Testis (tissue), 2 donors: ENCODE measurements at regions not wholly inside any gene's neighbourhood (a gene's known extent, or its start where the extent isn't known, plus 50 kb on each side); places are given as distances from the start of the nearest gene placed in this dataset.

Source experiments
- DNase-seq: peaks from one replicate; pipeline ENCODE4 v3.0.0-alpha.2; 2019
- H3K27ac ChIP-seq, 2 donors: fragments of 200-600 bp; sonication (generic); one replicate each; pipeline ENCODE4 v1.5.1; 2019
- H3K27me3 ChIP-seq: fragments of 200-600 bp; sonication (generic); one replicate; pipeline ENCODE4 v1.5.1; 2019
- H3K36me3 ChIP-seq: fragments of 200-600 bp; sonication (generic); one replicate; pipeline ENCODE4 v1.5.1; 2017; ENCODE audit warnings: low read depth; ENCODE audit errors: missing control alignments
- H3K4me1 ChIP-seq: fragments of 200-600 bp; sonication (generic); one replicate; pipeline ENCODE4 v1.5.1; 2019
- H3K4me3 ChIP-seq, 2 donors: fragments of 200-600 bp; sonication (generic); one replicate each; pipeline ENCODE4 v1.5.1; 2017 to 2019
- H3K9me3 ChIP-seq: fragments of 200-600 bp; sonication (generic); one replicate; pipeline ENCODE4 v1.5.1; 2017
- CTCF ChIP-seq, 3 experiments: fragments of 450-650 bp in 2 of 3; fragments of 200-600 bp in 1 of 3; sonication (generic) in 1 of 3; IDR thresholded peaks; one replicate each; pipeline ENCODE4 v1.5.1; 2016 to 2019; ENCODE audit warnings: antibody characterized with exemption in 3 of 3, mild to moderate bottlenecking in 2 of 3, moderate library complexity in 1 of 3
- POLR2A ChIP-seq: fragments of 450-650 bp; IDR thresholded peaks from one replicate; pipeline ENCODE4 v1.6.1; 2017; ENCODE audit warnings: antibody characterized with exemption, mild to moderate bottlenecking, moderate library complexity
- WGBS, 2 donors: methylation state at CpG; one replicate each; pipeline ENCODE4 v1.1.5; 2018; 5-methylcytosine and 5-hydroxymethylcytosine counted together
- intact Hi-C: fragments of 100-400 bp; cut with DNase I; formaldehyde crosslinking; loops from one replicate; pipeline ENCODE4 v1.15.1; 2023; ENCODE audit warnings: low total_unique reads

- 65 to 69% methylated on average over 7 of the region's 7 CpGs for WGBS, 2 donors
- H3K27ac ChIP-seq = no peak overlapping the region
- no peaks in the 10 kb centered on the region for H3K27me3 ChIP-seq
- no peaks in the 10 kb centered on the region for H3K36me3 ChIP-seq
- DNase-seq = no peak
- no peaks in the 10 kb centered on the region for H3K9me3 ChIP-seq
- intact Hi-C loops = no loop called here
- H3K4me3 ChIP-seq = no peak overlapping the region
- TF ChIP-seq CTCF (IDR thresholded peaks at IDR 0.05) (no peak), POLR2A (no peak)
- no peaks in the 10 kb centered on the region for H3K4me1 ChIP-seq
Measured at GRCh38 chr16:79826732-79827475, 226.4 kb upstream of the MAF start.

GRCh38 chr16:79825002-79825401 is 224.5 kb upstream of the MAF start:
- intact Hi-C loops = no loop called here
- DNase-seq = no peak
- no peak overlapping the region for H3K27ac ChIP-seq
- H3K9me3 ChIP-seq = no peaks in the 10 kb centered on the region
- no peaks in the 10 kb centered on the region for H3K27me3 ChIP-seq
- TF ChIP-seq CTCF (IDR thresholded peaks at IDR 0.05) = no peak
- TF ChIP-seq POLR2A = no peak
- H3K36me3 ChIP-seq = no peaks in the 10 kb centered on the region
- no peak overlapping the region for H3K4me3 ChIP-seq
- no peaks in the 10 kb centered on the region for H3K4me1 ChIP-seq
- 88 to 92% methylated on average over 1 of the region's 1 CpG for WGBS, 2 donors

- no peak overlapping the region for H3K27ac ChIP-seq
- no peaks in the 10 kb centered on the region for H3K36me3 ChIP-seq
- no peaks in the 10 kb centered on the region for H3K27me3 ChIP-seq
- H3K9me3 ChIP-seq = no peaks in the 10 kb centered on the region
- 73 to 78% methylated on average over 2 of the region's 2 CpGs for WGBS, 2 donors
- intact Hi-C loops = no loop called here
- H3K4me1 ChIP-seq = no peaks in the 10 kb centered on the region
- no peak for TF ChIP-seq CTCF (IDR thresholded peaks at IDR 0.05)
- TF ChIP-seq POLR2A = no peak
- H3K4me3 ChIP-seq = no peak overlapping the region
- DNase-seq = no peak
Measured at GRCh38 chr16:79823639-79824038, 223.1 kb upstream of the MAF start.

- Histone ChIP-seq H3K27me3 (no peaks in the 10 kb centered on the region), H3K9me3 (no peaks in the 10 kb centered on the region), H3K27ac (no peak overlapping the region), H3K36me3 (no peaks in the 10 kb centered on the region), H3K4me1 (no peaks in the 10 kb centered on the region), H3K4me3 (no peak overlapping the region)
- TF ChIP-seq POLR2A (no peak), CTCF (IDR thresholded peaks at IDR 0.05) (no peak)
- no peak for DNase-seq
- WGBS, 2 donors = 91 to 96% methylated on average over 3 of the region's 3 CpGs
- intact Hi-C loops = no loop called here
Measured at GRCh38 chr16:79821911-79822310, 221.4 kb upstream of the MAF start.

GRCh38 chr16:79816081-79816497 is 215.6 kb upstream of the MAF start:
- intact Hi-C loops = no loop called here
- TF ChIP-seq CTCF (IDR thresholded peaks at IDR 0.05) (no peak), POLR2A (no peak)
- DNase-seq = no peak
- H3K36me3 ChIP-seq = no peaks in the 10 kb centered on the region
- no peak overlapping the region for H3K27ac ChIP-seq
- no peaks in the 10 kb centered on the region for H3K4me1 ChIP-seq
- no peak overlapping the region for H3K4me3 ChIP-seq
- 59 to 78% methylated on average over 4 of the region's 4 CpGs for WGBS, 2 donors
- no peaks in the 10 kb centered on the region for H3K27me3 ChIP-seq
- no peaks in the 10 kb centered on the region for H3K9me3 ChIP-seq
